GM21717 (cell line): ENCODE measurements at regions not wholly inside any gene's neighbourhood (a gene's known extent, or its start where the extent isn't known, plus 50 kb on each side); places are given as distances from the start of the nearest gene placed in this dataset.

ENCODE experiments used
- ATAC-seq: cut with Tn5 transposase; IDR thresholded peaks from one replicate; pipeline ENCODE4 v1.9.1; 2021; ENCODE audit warnings: mild to moderate bottlenecking, moderate library complexity; ENCODE audit not compliant: unreplicated experiment

- no peak for ATAC-seq
These were observed 447.4 kb upstream of the TRIB2 start for GRCh38 chr2:12269041-12269972.

- peak; percentile 83 for ATAC-seq
These were observed 445.7 kb upstream of the TRIB2 start for GRCh38 chr2:12270876-12271588.

DNA sequence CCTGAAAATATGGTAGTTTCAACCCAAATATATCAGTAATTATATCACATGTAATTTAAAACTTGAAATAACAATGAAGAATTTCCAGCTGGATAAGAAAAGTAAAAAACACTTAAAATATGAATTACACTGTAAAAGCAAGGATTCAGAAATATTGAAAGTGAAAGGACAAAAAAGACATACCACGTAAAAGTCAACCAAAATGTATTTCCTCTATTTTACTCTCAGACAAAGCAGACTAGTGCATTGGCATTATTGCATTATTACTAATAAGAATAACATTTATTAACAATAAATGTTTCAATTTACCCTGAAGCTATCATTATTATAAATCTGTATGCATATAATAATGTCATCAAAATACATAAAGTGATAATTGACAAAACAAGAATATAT, 445.1 kb upstream of the TRIB2 start:
- ATAC-seq, result peak; percentile 65

DNA sequence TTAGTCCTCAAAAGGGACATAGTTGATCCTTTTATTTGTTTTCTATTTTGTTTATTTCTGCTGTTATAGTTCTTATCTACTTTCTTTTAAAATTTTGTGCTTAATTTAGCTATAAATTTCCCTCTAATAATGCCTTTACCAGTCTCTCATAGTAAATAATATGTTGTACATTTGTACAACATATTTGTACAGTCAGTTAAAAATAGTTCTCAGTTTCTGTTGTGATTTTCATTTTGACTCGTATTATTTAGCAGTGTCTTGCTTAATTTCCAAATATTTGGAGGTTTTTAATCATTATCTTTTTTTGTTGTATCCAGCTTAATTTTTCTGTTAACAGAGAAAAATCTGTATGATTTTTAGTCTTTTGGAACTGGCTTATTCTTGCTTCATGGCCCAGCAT, 443.6 kb upstream of the TRIB2 start:
- no peak for ATAC-seq

- ATAC-seq, result no peak
These were observed 442.1 kb upstream of the TRIB2 start for GRCh38 chr2:12274591-12274990.

GRCh38 chr2:12277241-12278034, 439.3 kb upstream of the TRIB2 start:
- ATAC-seq, result no peak

- no peak for ATAC-seq
These were observed 438.5 kb upstream of the TRIB2 start for GRCh38 chr2:12278217-12278750.

GRCh38 chr2:12282780-12283695, 433.7 kb upstream of the TRIB2 start:
- peak; percentile 80 for ATAC-seq

DNA sequence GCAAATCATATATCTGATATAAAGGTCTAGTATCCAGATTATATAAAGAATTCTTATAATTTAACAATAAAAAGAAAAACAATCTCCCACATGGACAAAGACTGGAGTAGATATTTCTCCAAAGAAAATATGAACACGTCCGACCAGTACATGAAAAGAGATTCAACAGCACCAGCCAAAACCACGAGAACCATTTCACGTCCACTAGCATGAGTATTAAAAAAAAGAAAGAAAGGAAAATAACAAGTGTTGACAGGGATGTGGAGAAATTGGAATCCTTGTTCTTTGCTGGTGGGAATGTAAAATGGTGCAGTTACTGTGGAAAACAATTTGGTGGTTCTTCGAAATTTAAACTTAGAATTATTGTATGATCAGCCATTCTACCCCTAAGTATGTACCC, 432.7 kb upstream of the TRIB2 start:
- ATAC-seq, result no peak

- ATAC-seq, result no peak
These were observed 432.2 kb upstream of the TRIB2 start for GRCh38 chr2:12284487-12284886.

- ATAC-seq, result no peak
These were observed 430.4 kb upstream of the TRIB2 start for GRCh38 chr2:12286347-12286746.

- ATAC-seq, result no peak
These were observed 429.4 kb upstream of the TRIB2 start for GRCh38 chr2:12287220-12287751.

DNA sequence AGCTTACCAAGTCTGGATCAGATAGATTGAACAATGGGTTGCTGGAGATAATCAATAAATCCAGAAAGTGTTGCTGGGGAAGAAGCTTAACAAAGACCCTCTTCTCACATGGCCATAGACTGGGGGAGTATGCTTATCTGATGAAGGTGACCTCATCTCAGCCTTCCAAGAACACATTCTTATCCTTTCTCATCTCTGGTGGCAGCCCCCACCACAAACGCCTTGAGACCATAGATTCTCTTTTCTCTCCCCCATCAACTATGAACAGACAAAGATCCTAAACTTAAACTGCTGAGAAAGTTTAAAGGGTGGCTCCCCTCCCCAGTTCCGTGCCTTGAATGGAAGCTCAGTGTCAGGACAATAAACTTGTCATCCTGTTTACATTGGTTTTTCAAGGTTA, 428.7 kb upstream of the TRIB2 start:
- no peak for ATAC-seq

DNA sequence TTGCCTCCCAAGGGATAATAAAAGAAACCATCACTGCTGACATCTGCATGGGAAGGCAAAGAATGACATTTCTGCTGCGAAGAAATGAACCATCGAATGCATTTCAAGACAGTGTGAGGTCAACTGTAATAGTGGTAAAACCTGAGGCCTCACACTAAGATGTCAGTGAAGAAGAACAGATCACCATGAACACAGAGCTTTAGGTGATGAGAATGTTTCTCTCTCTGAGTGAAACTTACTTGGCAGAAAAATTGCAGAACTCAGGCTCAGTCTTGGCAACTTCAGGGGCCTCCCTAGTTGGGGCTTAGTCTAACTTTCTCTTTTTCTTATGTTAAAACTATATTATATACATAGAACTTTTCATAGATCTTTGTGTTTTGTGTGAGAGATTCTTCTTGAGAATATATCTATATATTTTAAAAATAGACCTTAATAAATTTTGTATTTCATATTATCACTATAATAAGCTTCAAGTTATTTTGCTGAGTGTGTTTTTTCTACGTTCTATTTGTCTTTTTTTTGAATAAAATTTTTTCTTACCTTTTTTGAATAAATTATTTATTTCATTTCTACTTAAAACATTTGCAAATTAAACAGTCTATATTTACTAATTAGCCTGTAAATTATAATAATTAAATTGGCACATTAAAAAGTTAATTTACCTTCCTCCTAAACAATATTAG, 427.5 kb upstream of the TRIB2 start:
- no peak for ATAC-seq

GRCh38 chr2:12291303-12291702, 425.4 kb upstream of the TRIB2 start:
- no peak for ATAC-seq

GRCh38 chr2:12293874-12294273, 422.9 kb upstream of the TRIB2 start:
- ATAC-seq, result peak; percentile 95

DNA sequence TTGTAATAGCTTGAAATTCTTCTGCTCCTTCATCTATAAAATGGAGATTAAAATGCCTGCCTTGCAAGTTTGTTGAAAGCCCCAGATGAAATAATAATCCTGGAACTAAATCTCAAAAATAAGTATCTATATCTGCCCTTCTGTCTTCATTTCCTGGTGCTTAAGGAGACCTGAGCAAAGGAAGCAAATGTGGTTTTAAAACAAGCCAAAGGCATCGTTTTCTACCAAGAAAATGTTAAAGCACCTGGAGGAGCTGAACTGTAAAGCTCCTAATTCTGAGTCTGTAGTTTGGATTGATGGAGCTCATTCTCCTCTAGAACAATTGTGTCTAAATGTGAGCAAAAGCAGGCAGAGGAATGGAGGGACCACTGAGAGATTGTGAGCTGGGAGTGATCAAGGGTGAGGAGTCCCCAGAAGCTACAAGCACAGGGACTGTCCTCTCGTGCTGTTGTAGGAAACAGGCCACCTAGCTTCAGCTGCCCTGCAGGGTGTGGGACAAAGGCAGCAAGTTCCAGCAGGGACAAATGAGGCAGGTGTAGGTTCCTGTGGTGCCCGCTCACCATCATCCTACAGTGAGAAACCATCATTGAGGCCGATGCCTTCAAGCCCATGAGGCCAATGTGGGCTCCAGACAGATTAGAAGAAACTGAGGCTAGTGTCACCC, 420.7 kb upstream of the TRIB2 start:
- no peak for ATAC-seq

GRCh38 chr2:12296915-12297314, 419.8 kb upstream of the TRIB2 start:
- ATAC-seq, result no peak

GRCh38 chr2:12298352-12298751, 418.4 kb upstream of the TRIB2 start:
- no peak for ATAC-seq
